Cardiac septum (tissue), 1 donor: ENCODE measurements at regions not wholly inside any gene's neighbourhood (a gene's known extent, or its start where the extent isn't known, plus 50 kb on each side); places are given as distances from the start of the nearest gene placed in this dataset.

ENCODE experiments used
- DNase-seq: peaks from one replicate; pipeline ENCODE4 v3.0.0-alpha.2; 2020; ENCODE audit warnings: low spot score
- intact Hi-C: fragments of 100-400 bp; cut with DNase I; formaldehyde crosslinking; loops from one replicate; pipeline ENCODE4 v1.14.0; 2022
- donor health status: DM: no; HTN: no; CAD: no.

DNA sequence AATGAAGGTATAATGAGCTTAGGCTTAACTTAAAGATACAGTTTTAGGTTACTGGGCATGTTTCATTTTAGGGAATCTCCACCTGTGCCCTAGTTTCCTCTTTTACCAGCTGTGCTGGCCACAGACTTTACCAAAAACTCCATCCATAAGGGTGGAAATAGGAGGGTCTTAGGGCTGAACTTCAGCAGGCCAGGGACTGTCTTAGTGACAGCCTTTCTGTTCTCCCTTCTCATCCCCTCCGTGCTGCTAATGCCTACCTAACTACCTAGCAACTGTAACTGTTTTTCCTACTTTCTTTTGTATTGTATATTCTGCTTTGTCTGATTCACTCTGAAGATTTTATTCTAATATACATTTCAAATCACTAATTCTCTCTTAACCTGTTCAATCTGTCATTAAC lies 1375.3 kb downstream of the PCDH18 start:
- no peak for DNase-seq
- intact Hi-C loops = no loop called here

DNA sequence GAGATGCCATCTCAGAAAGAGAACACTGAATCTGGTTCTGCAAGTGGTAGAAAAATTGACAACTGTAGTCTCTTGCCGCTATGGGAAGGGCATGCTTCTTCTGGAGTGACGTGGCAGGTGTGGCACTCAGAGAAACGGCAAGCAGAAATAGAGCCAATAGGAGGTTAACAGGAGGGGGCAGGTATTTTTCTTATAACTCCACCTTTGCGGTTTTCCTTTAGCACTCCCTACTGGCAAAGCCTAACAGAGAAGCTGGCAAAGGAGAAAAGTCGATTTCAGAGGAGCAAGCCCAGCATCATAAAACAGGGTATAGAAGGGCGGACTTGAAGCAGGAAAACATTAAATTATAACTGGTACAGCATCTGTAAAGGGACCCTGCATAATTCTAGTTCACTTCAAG lies 1382.2 kb downstream of the PCDH18 start:
- DNase-seq = no peak
- intact Hi-C loops = no loop called here

DNA sequence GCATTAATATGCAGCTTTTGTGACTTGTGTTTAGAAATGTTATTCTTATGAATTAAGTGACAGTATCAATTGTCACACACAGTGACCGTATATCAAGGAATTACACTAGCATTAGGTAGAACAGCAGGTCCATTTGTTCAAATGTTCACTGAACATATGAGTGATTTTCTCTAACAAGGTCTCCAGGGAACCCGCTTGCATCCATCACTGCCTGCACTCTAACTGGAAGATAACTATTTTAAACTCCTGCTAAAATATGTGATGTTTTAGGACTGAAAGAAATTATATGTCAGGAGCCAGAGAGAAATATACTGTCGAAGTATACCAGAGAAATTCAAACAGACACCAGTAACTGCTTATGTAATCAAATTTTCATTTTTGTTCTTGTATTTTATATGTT lies 1395.7 kb downstream of the PCDH18 start:
- intact Hi-C loops = no loop called here

DNA sequence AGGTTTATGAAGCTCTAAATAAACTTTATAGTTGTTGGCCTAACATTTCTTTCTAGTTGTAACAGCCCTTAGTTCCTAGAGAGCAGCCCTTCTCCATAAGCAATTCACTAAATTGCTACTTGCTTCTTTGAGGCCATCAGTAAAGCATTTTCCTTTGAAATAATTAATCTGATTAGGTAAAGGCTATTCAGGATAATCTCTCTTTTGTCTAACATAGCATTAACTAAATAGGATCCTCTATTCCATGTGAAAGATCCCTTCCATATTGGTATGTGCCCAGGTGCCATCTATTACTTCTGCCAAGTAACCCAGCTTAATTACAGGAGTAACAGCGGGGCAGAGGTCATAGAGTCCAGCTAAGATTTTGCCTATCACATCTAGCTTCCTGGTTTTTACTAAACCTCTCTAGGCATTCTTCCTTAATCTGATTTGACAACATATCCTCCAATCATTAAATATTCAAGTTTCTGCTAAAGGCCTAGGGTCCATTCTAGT lies 1408.0 kb downstream of the PCDH18 start:
- intact Hi-C loops = no loop called here
- no peak for DNase-seq

More for the DNA sequence above, 1395.7 kb downstream of the PCDH18 start:
- DNase-seq = no peak

DNA sequence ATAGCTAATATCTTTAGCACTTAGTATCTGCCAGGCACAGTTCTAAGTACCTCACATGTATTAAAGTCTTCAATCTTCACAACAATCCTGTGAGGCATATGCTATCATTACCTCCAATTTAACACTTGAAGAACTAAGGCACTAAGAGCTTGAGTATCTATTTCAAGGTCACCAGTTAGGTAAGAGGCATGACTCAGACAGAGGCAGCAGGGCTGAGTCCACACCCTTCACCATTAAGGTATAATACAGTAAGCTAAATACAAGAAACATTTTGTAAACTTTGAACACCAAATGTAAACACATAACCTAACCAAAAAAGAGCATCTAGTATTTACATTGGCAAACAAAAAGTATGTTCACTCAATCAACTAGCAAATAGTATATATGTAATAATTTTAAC lies 1410.9 kb downstream of the PCDH18 start:
- no peak for DNase-seq
- intact Hi-C loops = no loop called here

DNA sequence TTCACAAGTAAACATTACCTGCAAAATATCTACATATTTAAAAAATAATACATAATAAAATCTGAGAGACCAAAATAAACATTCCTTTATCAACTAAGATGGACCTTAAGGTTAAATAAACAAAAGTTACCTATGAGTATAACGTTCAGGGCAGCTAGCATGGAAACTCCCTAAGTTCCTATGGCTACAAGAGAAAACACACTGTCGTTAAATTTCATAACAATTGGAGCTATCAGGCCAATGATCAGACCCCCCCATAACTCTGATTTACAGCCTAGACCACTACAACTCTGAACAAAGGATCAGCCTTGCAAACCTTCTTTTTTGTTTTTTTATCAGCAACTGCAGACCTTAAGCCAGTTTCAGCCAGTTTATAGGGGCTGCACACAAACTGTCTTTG lies 1418.4 kb downstream of the PCDH18 start:
- intact Hi-C loops = no loop called here
- DNase-seq = no peak

DNA sequence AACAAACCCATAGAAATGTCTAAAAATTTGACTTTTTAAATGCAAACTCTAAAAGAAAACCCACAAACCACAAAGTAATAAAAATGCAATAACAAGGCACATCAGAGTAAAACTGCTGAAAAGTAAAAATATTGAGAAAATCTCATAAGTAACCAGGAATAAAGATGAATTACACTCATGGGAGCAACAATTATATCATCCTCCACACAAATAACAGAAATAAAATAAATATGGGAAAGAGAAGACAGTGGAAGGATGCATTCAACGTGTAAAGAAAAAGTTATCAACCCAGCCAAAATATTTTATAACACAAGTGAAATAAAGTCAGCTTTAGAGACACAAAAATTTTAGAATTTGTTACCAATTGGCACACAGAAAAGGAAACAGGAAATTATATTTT lies 1420.2 kb downstream of the PCDH18 start:
- DNase-seq = no peak
- intact Hi-C loops = no loop called here

DNA sequence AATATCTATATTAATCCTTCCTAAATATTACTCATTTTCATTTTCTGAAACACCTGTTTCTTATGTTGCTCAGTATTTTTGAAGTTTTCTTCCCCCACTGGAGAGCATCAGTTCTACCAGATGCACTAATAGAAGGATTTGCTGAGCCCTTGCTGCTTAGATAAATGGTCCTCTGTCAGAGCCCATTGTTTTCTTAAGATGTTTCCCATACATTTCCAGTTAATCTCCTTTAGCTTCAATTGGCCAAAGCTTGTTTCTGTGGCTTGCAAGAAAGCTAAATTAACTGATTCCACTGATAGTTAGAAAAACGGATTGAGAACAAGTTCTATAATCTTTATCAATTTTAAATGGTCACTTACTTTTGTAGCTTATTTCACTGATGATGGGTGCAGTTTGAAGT lies 1425.5 kb downstream of the PCDH18 start:
- intact Hi-C loops = no loop called here

DNA sequence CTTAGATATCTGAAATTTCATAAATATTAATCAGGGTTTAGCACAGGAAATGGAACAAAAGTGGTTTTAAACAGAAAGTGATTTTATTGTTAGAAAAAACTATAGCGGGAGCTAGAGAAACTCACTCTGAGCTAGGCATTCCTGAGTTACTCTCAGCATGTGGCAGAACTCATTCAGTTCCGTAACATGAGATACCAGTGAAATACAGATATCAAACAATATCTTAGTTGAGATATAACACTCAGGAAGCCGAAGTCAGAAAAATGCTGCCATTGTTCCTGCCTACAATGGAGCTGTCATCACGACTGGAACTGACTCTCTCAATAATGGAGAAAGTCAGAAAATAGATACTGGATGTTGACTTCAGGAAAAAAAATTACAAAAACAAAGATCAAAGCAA lies 1428.7 kb downstream of the PCDH18 start:
- DNase-seq = no peak
- intact Hi-C loops = no loop called here

More for the DNA sequence above, 1425.5 kb downstream of the PCDH18 start:
- no peak for DNase-seq

DNA sequence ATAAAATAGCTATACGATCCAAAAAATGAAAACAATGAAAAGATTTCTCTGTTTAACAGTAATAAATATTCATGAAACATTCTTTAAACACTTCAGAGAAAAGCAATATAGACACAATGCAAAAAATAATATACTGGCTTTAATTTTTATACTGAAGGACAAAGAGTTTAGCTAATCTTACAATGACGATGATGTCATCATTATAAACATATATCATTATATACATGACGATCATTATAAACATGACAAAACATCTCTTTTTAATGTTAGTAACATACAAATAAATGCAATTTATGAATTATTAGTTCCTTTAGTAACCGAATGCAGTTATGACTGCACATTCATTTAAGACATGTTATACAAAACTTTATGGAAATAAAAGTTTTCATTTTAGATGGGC lies 1434.6 kb downstream of the PCDH18 start:
- intact Hi-C loops = no loop called here
- DNase-seq = no peak

DNA sequence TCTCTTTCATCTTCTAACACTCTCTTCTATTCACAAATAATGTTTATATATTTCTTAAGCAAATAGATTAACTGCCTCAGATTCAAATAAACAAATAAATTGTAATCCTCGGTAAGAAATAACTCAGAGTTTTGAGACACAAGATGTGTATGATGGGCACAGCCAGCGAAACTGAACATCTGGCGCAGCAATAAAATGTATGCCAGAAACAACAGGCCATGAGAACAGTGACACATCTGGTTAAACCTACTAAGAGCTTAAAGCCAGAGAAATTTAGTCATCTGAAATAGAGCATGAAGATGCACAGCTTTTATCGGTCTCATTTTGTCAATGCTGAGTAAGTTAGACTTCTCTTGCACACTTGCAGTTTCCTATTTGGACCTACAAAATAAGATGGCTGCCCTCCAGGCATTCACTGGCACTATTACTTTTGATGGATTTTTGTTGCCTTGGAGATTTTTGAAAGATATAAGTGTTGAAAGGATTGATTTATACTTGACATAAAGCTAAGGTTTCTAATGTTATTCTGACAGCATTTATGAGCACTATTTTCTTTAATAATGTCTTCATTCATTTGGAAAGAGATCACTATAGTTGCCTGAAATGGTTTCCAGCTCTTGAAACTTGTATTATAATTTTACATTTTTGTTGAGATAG lies 1444.0 kb downstream of the PCDH18 start:
- intact Hi-C loops = no loop called here
- DNase-seq = no peak

DNA sequence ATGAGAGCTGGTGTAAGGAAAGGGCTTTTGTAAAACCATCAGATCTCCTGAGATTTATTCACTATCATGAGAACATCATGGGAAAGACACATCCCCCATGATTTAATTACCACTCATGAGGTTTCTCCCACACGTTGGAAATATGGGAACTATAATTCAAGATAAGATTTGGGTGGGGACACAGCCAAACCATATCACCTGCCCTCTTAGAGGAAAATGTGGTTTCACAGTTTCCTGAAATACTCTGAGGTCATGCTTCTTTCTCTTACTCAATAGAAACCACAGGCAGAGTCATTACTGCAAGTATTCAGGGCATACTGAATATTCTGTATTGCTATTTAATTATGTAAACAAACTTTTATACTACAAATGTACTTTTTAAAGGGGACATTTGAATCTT lies 1453.3 kb downstream of the PCDH18 start:
- DNase-seq = no peak

DNA sequence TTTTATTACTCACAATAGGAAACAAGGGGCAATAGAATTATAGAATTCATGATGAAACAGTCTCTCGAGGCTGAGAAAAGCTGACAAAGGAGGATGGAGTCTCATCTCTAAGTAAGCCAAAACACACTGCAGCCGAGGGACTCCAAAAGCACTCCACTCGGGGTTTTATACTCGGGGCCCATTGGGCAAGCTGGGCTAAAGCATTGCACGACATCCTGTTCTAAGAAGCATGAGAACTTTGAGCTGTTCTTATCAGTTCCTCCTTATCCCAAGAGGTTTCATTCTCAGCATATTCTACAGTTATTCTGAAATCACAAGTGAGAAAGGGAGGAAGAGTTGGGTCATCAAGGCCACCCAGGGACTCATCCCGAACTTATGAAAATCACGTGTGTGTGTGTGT lies 1475.5 kb downstream of the PCDH18 start:
- intact Hi-C loops = no loop called here
- no peak for DNase-seq

More for the DNA sequence above, 1453.3 kb downstream of the PCDH18 start:
- intact Hi-C loops = no loop called here

DNA sequence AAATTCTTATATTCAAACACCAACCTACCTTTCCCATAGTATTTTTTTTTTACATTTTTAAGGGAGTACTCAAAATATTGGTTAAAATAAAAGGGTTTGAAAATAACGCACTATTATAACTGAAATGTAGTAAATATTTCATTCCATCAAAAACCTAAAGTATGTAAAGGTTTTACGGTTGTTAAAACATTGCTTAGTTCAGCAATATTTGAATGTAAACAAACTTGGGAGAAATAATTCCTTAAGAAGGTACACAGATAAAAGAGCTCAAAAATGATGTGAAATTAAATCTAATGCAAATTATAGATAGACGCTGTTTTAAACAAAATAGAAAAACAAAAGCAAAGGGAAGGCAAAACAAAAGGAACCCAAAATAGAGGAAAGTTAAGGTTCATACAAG lies 1476.9 kb downstream of the PCDH18 start:
- no peak for DNase-seq
- intact Hi-C loops = no loop called here

DNA sequence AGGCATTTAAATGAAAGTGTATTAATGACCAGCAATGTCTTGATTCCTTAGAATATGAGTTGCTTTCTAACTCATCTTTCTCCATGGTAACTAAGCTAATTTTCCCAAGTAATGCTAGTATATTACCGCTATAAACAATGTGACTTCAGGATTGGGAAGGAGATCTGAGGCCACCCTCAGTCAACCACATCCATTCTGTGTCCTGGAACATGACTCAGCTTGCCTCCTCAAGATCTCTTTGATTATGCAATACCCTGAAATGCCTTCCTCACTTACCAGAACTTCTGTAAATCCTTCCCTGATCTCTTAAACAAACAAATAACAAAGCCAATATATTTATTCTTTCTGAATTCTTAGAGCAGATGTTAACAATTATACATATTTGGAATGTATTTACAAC lies 1495.5 kb downstream of the PCDH18 start:
- intact Hi-C loops = no loop called here

DNA sequence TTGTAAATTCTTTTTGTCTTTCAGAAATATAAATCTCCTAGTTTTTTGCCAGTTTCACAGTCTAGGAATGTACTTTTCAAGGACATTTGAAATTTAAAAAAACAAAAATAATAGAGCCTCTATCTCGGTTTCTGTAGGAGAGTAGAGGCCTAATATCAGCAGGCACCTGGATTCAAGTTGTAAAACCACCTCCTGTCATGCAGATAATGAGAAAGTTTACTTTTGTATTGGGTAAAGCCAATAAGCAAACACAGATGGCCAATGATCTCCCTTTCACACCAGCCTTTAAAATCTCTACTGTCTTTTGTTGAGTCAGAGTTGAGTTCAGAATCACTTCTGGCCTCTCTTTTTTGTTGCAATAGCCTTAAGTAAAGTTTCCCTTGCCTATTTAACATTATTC lies 1499.9 kb downstream of the PCDH18 start:
- intact Hi-C loops = no loop called here
- no peak for DNase-seq

More for the DNA sequence above, 1495.5 kb downstream of the PCDH18 start:
- no peak for DNase-seq

DNA sequence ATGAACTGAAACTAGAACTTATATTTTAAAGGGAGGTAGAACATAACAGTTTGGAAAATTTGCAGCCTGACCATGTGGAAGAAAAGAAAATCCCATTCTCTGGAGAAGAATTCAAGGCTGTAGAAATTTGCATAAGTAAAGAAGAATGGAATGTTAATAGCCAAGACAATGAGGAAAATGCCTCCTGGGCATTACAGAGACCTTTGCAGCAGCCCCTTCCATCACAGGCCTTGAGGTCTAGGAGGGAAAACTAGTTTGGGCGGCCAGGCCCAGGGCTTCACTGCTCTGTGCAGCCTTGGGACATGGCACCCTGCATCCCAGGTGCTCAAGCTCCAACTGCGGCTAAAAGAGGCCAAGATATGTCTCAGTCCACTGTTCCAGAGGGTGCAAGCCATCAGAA lies 1506.8 kb downstream of the PCDH18 start:
- intact Hi-C loops = no loop called here
- no peak for DNase-seq

DNA sequence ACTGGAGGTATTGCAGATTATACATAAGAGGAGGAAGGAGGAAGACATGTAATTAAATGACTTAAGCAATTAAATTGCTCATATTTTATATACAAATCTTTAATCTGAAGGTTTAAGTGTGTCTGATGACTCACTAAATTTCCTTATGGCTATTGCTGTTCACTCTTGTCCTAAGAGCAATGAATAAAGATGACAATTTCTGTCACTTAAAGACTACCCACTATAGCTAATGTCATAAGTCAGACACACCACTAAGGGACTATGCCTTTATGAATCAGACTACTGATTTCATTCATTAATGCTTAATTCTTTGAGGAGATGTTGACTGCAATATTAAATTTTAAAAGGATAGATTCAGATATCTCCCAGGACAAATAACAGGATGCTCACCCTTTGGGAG lies 1514.7 kb downstream of the PCDH18 start:
- intact Hi-C loops = no loop called here
- no peak for DNase-seq

DNA sequence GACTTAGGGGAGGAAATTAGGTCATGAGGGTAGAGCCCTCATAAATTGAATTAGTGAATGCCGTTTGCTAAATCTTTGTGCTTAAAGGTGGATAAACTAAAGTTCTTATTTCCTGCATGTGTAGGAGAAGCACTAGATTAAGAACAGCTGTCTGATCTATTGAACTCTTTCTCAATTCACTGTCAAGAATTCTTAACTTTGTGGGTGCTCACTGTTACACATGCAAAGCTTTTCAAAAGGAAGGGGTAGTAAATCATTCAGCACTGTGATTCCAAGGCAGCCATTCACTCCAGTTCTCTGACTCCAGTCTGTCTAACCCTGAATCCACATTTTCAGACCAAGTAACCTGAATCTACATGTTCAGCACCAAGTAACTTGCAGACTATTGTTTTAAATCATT lies 1520.1 kb downstream of the PCDH18 start:
- no peak for DNase-seq
- intact Hi-C loops = no loop called here

DNA sequence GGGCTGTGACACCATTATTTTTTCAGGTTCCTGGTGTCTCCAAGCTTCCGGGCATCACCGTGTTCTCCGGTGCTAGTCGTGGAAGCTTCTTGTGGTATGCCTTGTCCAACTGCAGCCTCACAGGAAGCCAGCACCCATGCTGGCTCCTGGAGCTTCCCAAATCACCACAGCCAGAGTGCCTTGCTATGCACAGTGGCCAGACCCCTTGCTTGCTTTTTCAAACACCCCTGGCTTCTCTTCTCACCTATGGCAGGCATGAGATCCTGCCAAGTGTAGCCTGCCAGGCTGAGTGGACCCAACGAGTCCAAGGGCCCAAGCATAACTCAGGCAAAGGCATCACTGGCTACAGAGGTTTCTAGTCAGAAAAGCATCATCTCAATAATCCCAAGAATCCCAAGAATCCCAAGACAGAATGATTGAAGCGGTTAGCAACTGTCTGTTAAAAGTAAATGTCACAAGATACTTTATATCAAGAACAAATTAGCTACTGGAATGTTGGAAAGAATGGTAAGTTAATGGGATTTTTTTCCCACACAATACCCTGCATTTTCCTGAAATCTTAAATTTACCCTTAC lies 1522.9 kb downstream of the PCDH18 start:
- intact Hi-C loops = no loop called here
- DNase-seq = no peak

DNA sequence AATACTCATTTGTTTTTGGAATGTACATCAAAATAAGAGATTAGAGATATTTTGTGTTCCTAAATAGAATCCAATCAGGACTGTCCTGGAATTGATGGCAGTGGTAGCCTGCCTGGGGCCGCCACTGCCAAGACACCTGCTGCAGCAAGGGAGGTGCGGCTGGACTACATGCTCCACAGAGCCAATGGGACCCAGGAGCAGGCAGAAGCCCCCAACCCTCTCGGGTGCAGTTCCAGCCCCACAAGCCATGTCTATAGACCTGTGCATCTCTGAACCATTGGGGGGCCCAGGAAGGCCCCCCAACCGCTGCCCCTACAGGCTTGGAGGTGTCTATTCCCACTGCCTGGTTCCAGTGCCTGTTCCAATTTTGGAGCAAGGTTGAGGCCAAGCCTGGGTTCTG lies 1524.3 kb downstream of the PCDH18 start:
- intact Hi-C loops = no loop called here
- no peak for DNase-seq

DNA sequence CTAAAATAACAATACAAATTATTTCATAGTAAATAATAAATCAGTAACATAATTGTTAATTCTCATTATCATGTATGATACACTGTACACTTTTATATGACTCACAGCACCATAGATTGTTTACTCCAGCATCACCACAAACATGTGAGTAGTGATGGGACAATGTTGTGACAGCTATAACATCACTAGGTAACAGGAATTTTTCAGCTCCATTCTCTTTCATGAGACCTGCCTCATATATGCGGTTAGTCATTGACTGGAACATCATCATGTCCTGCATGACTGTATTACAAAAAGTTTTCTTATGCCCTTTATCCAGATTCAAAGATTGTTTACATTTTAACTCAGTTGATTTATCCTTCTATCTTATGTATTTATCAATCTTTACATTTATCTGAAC lies 1530.0 kb downstream of the PCDH18 start:
- intact Hi-C loops = no loop called here
- no peak for DNase-seq
